ENCODE measurements at regions not wholly inside any gene's neighbourhood (a gene's known extent, or its start where the extent isn't known, plus 50 kb on each side); places are given as distances from the start of the nearest gene placed in this dataset.

DNA sequence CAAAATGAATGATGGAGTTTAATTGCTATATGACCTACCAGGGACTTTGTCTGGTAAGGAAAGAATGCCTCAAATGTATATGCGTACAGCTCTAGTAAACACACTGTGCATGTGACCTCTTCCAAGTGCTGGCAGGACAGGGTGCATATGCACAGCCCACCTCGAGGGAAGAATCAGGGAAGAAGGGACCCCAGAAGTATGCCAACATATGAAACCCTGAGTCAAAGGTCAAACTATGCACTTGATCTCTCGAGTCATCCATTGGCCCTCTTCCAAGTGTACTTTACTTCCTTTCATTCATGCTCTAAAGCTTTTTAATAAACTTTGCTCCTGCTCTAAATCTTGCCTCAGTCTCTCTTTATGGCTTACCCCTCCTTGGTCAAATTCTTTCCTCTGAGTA lies 804.6 kb upstream of the COX7C start:
- Histone ChIP-seq H3K4me1 (ENCODE audit: control insufficient read depth, insufficient read depth, low read length) (no peaks in the 10 kb centered on the region), H3K4me2 (ENCODE audit: control insufficient read depth, insufficient read depth) (no peak overlapping the region), H3K9me3 (replicated peaks; ENCODE audit: control insufficient read depth, insufficient read depth, low read length) (no peaks in the 10 kb centered on the region), H3K79me2 (ENCODE audit: control insufficient read depth, insufficient read depth, low read length) (no peaks in the 10 kb centered on the region), H3K9ac (ENCODE audit: control insufficient read depth, insufficient read depth, low read length) (no peak overlapping the region), H4K20me1 (ENCODE audit: control insufficient read depth, insufficient read depth) (no peaks in the 10 kb centered on the region), H3K4me3 (no peak overlapping the region), H3K36me3 (ENCODE audit: control insufficient read depth in 2 of 2, insufficient read depth in 2 of 2, low read length in 1 of 2) (no peaks in the 10 kb centered on the region), H3K27me3 (replicated peaks in 1 of 2; ENCODE audit: control insufficient read depth in 2 of 2, insufficient read depth in 2 of 2, low read length in 1 of 2) (no peaks in the 10 kb centered on the region), H2AFZ (ENCODE audit: control insufficient read depth, low read depth, low read length) (no peak overlapping the region), H3K27ac (ENCODE audit: control insufficient read depth, insufficient read depth) (no peak overlapping the region)
- no peak for ATAC-seq
- in situ Hi-C loops (cut with MboI) (no loop called here), intact Hi-C loops (cut with micrococcal nuclease; ENCODE audit: unreplicated experiment) (no loop called here)
- FAIRE-seq = no peak
- RAD21 ChIA-PET (ENCODE audit: unreplicated experiment) = no interaction called here
- 33% methylated on average over 3 of the region's 3 CpGs for WGBS (ENCODE audit: insufficient coverage, insufficient replicate concordance, low lambda C conversion rate, missing lambda C conversion rate)
- CTCF ChIA-PET = interaction anchor here (1.5 kb wide), 1 partner anchor 12 kb away, joined by 3 read pairs; no protein-coding TSS in a partner anchor
- BruUV-seq (replicated peaks) = no TSS peak
- POLR2A ChIA-PET = interaction anchor here (0.7 kb wide), 1 partner anchor 37 kb away, joined by 4 read pairs; no protein-coding TSS in a partner anchor
- DNase-seq (ENCODE audit: low read depth, low spot score) = no peak
- SMC1A ChIA-PET (ENCODE audit: uncharacterized antibody, unreplicated experiment) = no interaction called here
- no peak for TF ChIP-seq MTA3 (IDR thresholded peaks at IDR 0.05; ENCODE audit: borderline replicate concordance, low read length)
- no peak for TF ChIP-seq KAT2A (conservative IDR thresholded peaks at IDR 0.05; ENCODE audit: control insufficient read depth, low read depth, low read length)
- TF ChIP-seq, protein P1, sequence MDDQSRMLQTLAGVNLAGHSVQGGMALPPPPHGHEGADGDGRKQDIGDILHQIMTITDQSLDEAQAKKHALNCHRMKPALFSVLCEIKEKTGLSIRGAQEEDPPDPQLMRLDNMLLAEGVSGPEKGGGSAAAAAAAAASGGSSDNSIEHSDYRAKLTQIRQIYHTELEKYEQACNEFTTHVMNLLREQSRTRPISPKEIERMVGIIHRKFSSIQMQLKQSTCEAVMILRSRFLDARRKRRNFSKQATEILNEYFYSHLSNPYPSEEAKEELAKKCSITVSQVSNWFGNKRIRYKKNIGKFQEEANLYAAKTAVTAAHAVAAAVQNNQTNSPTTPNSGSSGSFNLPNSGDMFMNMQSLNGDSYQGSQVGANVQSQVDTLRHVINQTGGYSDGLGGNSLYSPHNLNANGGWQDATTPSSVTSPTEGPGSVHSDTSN (IDR thresholded peaks at IDR 0.05; ENCODE audit: insufficient replicate concordance, low read depth, low read length) = no peak
- TF ChIP-seq, protein P2, sequence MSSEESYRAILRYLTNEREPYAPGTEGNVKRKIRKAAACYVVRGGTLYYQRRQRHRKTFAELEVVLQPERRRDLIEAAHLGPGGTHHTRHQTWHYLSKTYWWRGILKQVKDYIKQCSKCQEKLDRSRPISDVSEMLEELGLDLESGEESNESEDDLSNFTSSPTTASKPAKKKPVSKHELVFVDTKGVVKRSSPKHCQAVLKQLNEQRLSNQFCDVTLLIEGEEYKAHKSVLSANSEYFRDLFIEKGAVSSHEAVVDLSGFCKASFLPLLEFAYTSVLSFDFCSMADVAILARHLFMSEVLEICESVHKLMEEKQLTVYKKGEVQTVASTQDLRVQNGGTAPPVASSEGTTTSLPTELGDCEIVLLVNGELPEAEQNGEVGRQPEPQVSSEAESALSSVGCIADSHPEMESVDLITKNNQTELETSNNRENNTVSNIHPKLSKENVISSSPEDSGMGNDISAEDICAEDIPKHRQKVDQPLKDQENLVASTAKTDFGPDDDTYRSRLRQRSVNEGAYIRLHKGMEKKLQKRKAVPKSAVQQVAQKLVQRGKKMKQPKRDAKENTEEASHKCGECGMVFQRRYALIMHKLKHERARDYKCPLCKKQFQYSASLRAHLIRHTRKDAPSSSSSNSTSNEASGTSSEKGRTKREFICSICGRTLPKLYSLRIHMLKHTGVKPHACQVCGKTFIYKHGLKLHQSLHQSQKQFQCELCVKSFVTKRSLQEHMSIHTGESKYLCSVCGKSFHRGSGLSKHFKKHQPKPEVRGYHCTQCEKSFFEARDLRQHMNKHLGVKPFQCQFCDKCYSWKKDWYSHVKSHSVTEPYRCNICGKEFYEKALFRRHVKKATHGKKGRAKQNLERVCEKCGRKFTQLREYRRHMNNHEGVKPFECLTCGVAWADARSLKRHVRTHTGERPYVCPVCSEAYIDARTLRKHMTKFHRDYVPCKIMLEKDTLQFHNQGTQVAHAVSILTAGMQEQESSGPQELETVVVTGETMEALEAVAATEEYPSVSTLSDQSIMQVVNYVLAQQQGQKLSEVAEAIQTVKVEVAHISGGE (CRISPR knock-in tag; IDR thresholded peaks at IDR 0.05) = no peak
- TF ChIP-seq POLR2A (IDR thresholded peaks at IDR 0.05; ENCODE audit: low read depth, low read length) = no peak
- no peak for TF ChIP-seq EP300 (IDR thresholded peaks at IDR 0.05; ENCODE audit: borderline replicate concordance in 1 of 2, control insufficient read depth in 1 of 2, low read depth in 2 of 2, low read length in 2 of 2)
- no peak for TF ChIP-seq CHD2 (IDR thresholded peaks at IDR 0.05; ENCODE audit: borderline replicate concordance, low read depth, low read length)
- TF ChIP-seq POU2F2 (IDR thresholded peaks at IDR 0.05; ENCODE audit: borderline replicate concordance, low read depth, low read length) = no peak
- no peak for TF ChIP-seq ATF7 (IDR thresholded peaks at IDR 0.05; ENCODE audit: low read depth)
- TF ChIP-seq RAD21 (IDR thresholded peaks at IDR 0.05; ENCODE audit: insufficient read depth, low read depth, low read length) = no peak
- TF ChIP-seq CREM (IDR thresholded peaks at IDR 0.05; ENCODE audit: low read depth) = no peak
- TF ChIP-seq, protein P3, sequence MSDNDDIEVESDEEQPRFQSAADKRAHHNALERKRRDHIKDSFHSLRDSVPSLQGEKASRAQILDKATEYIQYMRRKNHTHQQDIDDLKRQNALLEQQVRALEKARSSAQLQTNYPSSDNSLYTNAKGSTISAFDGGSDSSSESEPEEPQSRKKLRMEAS (IDR thresholded peaks at IDR 0.05; ENCODE audit: low read depth, low read length) = no peak
- TF ChIP-seq ZNF217 (IDR thresholded peaks at IDR 0.05) = no peak
- no peak for TF ChIP-seq JUNB (IDR thresholded peaks at IDR 0.05)
- no peak for TF ChIP-seq SIX5 (IDR thresholded peaks at IDR 0.05; ENCODE audit: low read depth, low read length, severe bottlenecking)
